ENCODE measurements at regions not wholly inside any gene's neighbourhood (a gene's known extent, or its start where the extent isn't known, plus 50 kb on each side); places are given as distances from the start of the nearest gene placed in this dataset.

GRCh38 chr18:7288544-7288943 lies 57.7 kb downstream of the LRRC30 start:
- no peak for DNase-seq

- DNase-seq = no peak
Observed at GRCh38 chr18:7290077-7290476, 59.2 kb downstream of the LRRC30 start.

- DNase-seq = no peak
Observed at GRCh38 chr18:7291046-7291445, 60.2 kb downstream of the LRRC30 start.

- no peak for DNase-seq
Observed at GRCh38 chr18:7298149-7298548, 67.3 kb downstream of the LRRC30 start.

- DNase-seq = no peak
Observed at GRCh38 chr18:7301094-7301493, 70.2 kb downstream of the LRRC30 start.

GRCh38 chr18:7303316-7304060 lies 72.6 kb downstream of the LRRC30 start:
- no peak for DNase-seq

- DNase-seq = no peak
Observed at GRCh38 chr18:7304061-7304370, 73.1 kb downstream of the LRRC30 start.

GRCh38 chr18:7305416-7305815 lies 74.5 kb downstream of the LRRC30 start:
- no peak for DNase-seq

- DNase-seq = no peak
Observed at GRCh38 chr18:7307030-7307429, 76.1 kb downstream of the LRRC30 start.

- no peak for DNase-seq
Observed at GRCh38 chr18:7307526-7307925, 76.6 kb downstream of the LRRC30 start.

- DNase-seq = no peak
Observed at GRCh38 chr18:7317804-7318231, 86.9 kb downstream of the LRRC30 start.

GRCh38 chr18:7319161-7319560 lies 88.3 kb downstream of the LRRC30 start:
- DNase-seq = no peak

- no peak for DNase-seq
Observed at GRCh38 chr18:7321831-7322230, 90.9 kb downstream of the LRRC30 start.

GRCh38 chr18:7322817-7323485 lies 92.1 kb downstream of the LRRC30 start:
- DNase-seq = no peak

GRCh38 chr18:7325126-7325430 lies 94.2 kb downstream of the LRRC30 start:
- no peak for DNase-seq

- DNase-seq = no peak
Observed at GRCh38 chr18:7329016-7329415, 98.1 kb downstream of the LRRC30 start.

- DNase-seq = no peak
Observed at GRCh38 chr18:7332452-7332851, 101.6 kb downstream of the LRRC30 start.

GRCh38 chr18:7333025-7333562 lies 102.2 kb downstream of the LRRC30 start:
- no peak for DNase-seq

- DNase-seq = no peak
Observed at GRCh38 chr18:7334973-7335568, 104.2 kb downstream of the LRRC30 start.

GRCh38 chr18:7336623-7337022 lies 105.7 kb downstream of the LRRC30 start:
- DNase-seq = no peak

- DNase-seq = no peak
Observed at GRCh38 chr18:7338846-7339245, 108.0 kb downstream of the LRRC30 start.

GRCh38 chr18:7341581-7342337 lies 110.9 kb downstream of the LRRC30 start:
- no peak for DNase-seq

GRCh38 chr18:7349181-7349837 lies 118.4 kb downstream of the LRRC30 start:
- DNase-seq = no peak

Data from HCEC 1CT (cell line).